HEK293 (cell line): ENCODE measurements at regions not wholly inside any gene's neighbourhood (a gene's known extent, or its start where the extent isn't known, plus 50 kb on each side); places are given as distances from the start of the nearest gene placed in this dataset.

ENCODE experiments used
- CTCF ChIA-PET: fragments of 350-600 bp; formaldehyde crosslinking; extraction: SDS; loops from one replicate; lab custom pipeline; 2021; ENCODE audit warnings: antibody characterized with exemption; lab: Yijun Ruan, JAX
- POLR2A ChIA-PET: fragments of 300-600 bp; formaldehyde crosslinking; extraction: SDS; loops from one replicate; lab custom pipeline; 2020; ENCODE audit warnings: antibody characterized with exemption, inconsistent platforms; lab: Yijun Ruan, JAX
- H3K27ac ChIP-seq: fragments of 200-500 bp; sonication (Bioruptor generic); 2 replicates; pipeline ENCODE4 v1.5.1; 2014; ENCODE audit warnings: low read depth, low read length, control low read depth, inconsistent platforms; ENCODE audit errors: extremely low read depth
- H3K36me3 ChIP-seq, 2 experiments: fragments of 200-500 bp in 1 of 2; sonication (Bioruptor generic) in 1 of 2; 1 replicate in 1 of 2; 2 replicates in 1 of 2; pipeline ENCODE4 v1.5.1; 2014 to 2017; ENCODE audit warnings: inconsistent platforms in 2 of 2, low read length in 2 of 2; ENCODE audit not compliant: control insufficient read depth in 2 of 2, insufficient read depth in 1 of 2
- H3K4me1 ChIP-seq: fragments of 200-500 bp; sonication (Bioruptor generic); 2 replicates; pipeline ENCODE4 v1.5.1; 2014; ENCODE audit warnings: mild to moderate bottlenecking, low read length, inconsistent platforms; ENCODE audit not compliant: control insufficient read depth, insufficient read depth
- H3K4me3 ChIP-seq: 2 replicates; pipeline ENCODE4 v1.5.1; 2011; ENCODE audit warnings: low read depth, mild to moderate bottlenecking, control low read depth, low read length, moderate library complexity
- H3K9me3 ChIP-seq: fragments of 200-500 bp; sonication (Bioruptor generic); 2 replicates; pipeline ENCODE4 v1.5.1; 2014; ENCODE audit warnings: low read depth, low read length, inconsistent platforms; ENCODE audit not compliant: control insufficient read depth, insufficient read depth
- FEZF1 ChIP-seq: fragments of 450-650 bp; formaldehyde crosslinking; IDR thresholded peaks from 2 replicates; pipeline ENCODE4 v1.5.1; 2016; ENCODE audit warnings: missing biosample characterization, missing genetic modification characterization
- KLF10 ChIP-seq: fragments of 450-650 bp; IDR thresholded peaks from 2 replicates; pipeline ENCODE4 v1.5.1; 2018; ENCODE audit warnings: missing biosample characterization, mild to moderate bottlenecking, missing genetic modification characterization
- SCRT1 ChIP-seq: fragments of 450-650 bp; formaldehyde crosslinking; IDR thresholded peaks from 2 replicates; pipeline ENCODE4 v1.5.1; 2016; ENCODE audit warnings: missing biosample characterization, missing genetic modification characterization, borderline replicate concordance
- TCF7L2 ChIP-seq: IDR thresholded peaks from 2 replicates; pipeline ENCODE4 v1.6.1; 2011; ENCODE audit warnings: low read depth, mild to moderate bottlenecking, inconsistent platforms, low read length, moderate library complexity, borderline replicate concordance
- ZBTB17 ChIP-seq: fragments of 450-650 bp; formaldehyde crosslinking; IDR thresholded peaks from 2 replicates; pipeline ENCODE4 v1.5.1; 2016; ENCODE audit warnings: missing biosample characterization, missing genetic modification characterization
- ZBTB7A ChIP-seq: fragments of 450-650 bp; formaldehyde crosslinking; IDR thresholded peaks from 2 replicates; pipeline ENCODE4 v1.5.1; 2016; ENCODE audit warnings: low read depth, missing biosample characterization, missing genetic modification characterization
- ZNF239 ChIP-seq: fragments of 450-650 bp; formaldehyde crosslinking; IDR thresholded peaks from 2 replicates; pipeline ENCODE4 v1.5.1; 2016; ENCODE audit warnings: missing biosample characterization, missing genetic modification characterization
- ZNF404 ChIP-seq: fragments of 450-650 bp; formaldehyde crosslinking; IDR thresholded peaks from 2 replicates; pipeline ENCODE4 v1.5.1; 2017; ENCODE audit warnings: missing biosample characterization, missing genetic modification characterization
- ZNF654 ChIP-seq: fragments of 450-650 bp; formaldehyde crosslinking; IDR thresholded peaks from 2 replicates; pipeline ENCODE4 v1.5.1; 2016; ENCODE audit warnings: low read depth, missing biosample characterization, missing genetic modification characterization
- ZNF664 ChIP-seq: fragments of 450-650 bp; formaldehyde crosslinking; IDR thresholded peaks from 2 replicates; pipeline ENCODE4 v1.5.1; 2016; ENCODE audit warnings: missing biosample characterization, missing genetic modification characterization
- ZNF677 ChIP-seq: fragments of 450-650 bp; IDR thresholded peaks from 2 replicates; pipeline ENCODE4 v1.5.0; 2018; ENCODE audit warnings: missing biosample characterization, mild to moderate bottlenecking, missing genetic modification characterization, moderate library complexity
- ZNF76 ChIP-seq: fragments of 450-650 bp; formaldehyde crosslinking; IDR thresholded peaks from 2 replicates; pipeline ENCODE4; 2016; ENCODE audit warnings: low read depth, missing biosample characterization, missing genetic modification characterization, borderline replicate concordance
- ZNF792 ChIP-seq: fragments of 450-650 bp; formaldehyde crosslinking; IDR thresholded peaks from 2 replicates; pipeline ENCODE4 v1.5.1; 2016; ENCODE audit warnings: missing biosample characterization, missing genetic modification characterization
- TF ChIP-seq, protein P1 (sequence below): fragments of 450-650 bp; formaldehyde crosslinking; IDR thresholded peaks from 2 replicates; pipeline ENCODE4 v1.5.1; 2016; ENCODE audit warnings: missing biosample characterization, missing genetic modification characterization
- TF ChIP-seq, protein P2 (sequence below): fragments of 450-650 bp; formaldehyde crosslinking; IDR thresholded peaks from 2 replicates; pipeline ENCODE4 v1.5.1; 2016; ENCODE audit warnings: missing biosample characterization, missing genetic modification characterization
- TF ChIP-seq, protein P3 (sequence below): fragments of 450-650 bp; formaldehyde crosslinking; IDR thresholded peaks from 2 replicates; pipeline ENCODE4 v1.5.1; 2016; ENCODE audit warnings: missing biosample characterization, missing genetic modification characterization
- TF ChIP-seq, protein P4 (sequence below): fragments of 450-650 bp; formaldehyde crosslinking; IDR thresholded peaks from 2 replicates; pipeline ENCODE4 v1.5.1; 2016; ENCODE audit warnings: missing biosample characterization, missing genetic modification characterization
- TF ChIP-seq, protein P5 (sequence below): fragments of 450-650 bp; formaldehyde crosslinking; IDR thresholded peaks from 2 replicates; pipeline ENCODE4 v1.5.1; 2016; ENCODE audit warnings: missing biosample characterization, missing genetic modification characterization
- TF ChIP-seq, protein P6 (sequence below): fragments of 450-650 bp; formaldehyde crosslinking; IDR thresholded peaks from 2 replicates; pipeline ENCODE4 v1.5.1; 2016; ENCODE audit warnings: missing biosample characterization, missing genetic modification characterization
- TF ChIP-seq, protein P7 (sequence below): fragments of 450-650 bp; formaldehyde crosslinking; IDR thresholded peaks from 2 replicates; pipeline ENCODE4 v1.5.1; 2017; ENCODE audit warnings: missing biosample characterization, missing genetic modification characterization

DNA sequence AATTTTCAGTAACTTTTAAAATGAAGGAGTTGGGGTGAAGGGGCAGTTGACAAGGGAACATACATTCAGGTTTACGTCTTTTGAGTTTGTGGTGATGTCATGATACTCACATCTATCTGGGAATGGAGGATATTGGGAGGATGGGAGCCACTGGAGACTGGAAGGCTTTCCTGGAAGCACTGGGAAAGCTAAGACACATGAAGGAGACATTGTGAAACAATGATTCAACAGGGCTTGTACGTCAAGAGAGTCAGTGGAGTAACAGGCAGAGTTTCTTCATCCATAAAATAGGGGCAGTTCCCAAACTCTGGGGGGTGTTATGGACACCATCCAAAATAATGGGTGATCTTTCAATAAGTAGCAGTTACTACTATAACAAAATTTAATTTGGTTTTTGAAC lies 572.8 kb downstream of the CCDC171 start:
- TF ChIP-seq, protein P1, sequence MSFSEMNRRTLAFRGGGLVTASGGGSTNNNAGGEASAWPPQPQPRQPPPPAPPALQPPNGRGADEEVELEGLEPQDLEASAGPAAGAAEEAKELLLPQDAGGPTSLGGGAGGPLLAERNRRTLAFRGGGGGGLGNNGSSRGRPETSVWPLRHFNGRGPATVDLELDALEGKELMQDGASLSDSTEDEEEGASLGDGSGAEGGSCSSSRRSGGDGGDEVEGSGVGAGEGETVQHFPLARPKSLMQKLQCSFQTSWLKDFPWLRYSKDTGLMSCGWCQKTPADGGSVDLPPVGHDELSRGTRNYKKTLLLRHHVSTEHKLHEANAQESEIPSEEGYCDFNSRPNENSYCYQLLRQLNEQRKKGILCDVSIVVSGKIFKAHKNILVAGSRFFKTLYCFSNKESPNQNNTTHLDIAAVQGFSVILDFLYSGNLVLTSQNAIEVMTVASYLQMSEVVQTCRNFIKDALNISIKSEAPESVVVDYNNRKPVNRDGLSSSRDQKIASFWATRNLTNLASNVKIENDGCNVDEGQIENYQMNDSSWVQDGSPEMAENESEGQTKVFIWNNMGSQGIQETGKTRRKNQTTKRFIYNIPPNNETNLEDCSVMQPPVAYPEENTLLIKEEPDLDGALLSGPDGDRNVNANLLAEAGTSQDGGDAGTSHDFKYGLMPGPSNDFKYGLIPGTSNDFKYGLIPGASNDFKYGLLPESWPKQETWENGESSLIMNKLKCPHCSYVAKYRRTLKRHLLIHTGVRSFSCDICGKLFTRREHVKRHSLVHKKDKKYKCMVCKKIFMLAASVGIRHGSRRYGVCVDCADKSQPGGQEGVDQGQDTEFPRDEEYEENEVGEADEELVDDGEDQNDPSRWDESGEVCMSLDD (tag by site-specific recombination): no peak
- TF ChIP-seq, protein P2, sequence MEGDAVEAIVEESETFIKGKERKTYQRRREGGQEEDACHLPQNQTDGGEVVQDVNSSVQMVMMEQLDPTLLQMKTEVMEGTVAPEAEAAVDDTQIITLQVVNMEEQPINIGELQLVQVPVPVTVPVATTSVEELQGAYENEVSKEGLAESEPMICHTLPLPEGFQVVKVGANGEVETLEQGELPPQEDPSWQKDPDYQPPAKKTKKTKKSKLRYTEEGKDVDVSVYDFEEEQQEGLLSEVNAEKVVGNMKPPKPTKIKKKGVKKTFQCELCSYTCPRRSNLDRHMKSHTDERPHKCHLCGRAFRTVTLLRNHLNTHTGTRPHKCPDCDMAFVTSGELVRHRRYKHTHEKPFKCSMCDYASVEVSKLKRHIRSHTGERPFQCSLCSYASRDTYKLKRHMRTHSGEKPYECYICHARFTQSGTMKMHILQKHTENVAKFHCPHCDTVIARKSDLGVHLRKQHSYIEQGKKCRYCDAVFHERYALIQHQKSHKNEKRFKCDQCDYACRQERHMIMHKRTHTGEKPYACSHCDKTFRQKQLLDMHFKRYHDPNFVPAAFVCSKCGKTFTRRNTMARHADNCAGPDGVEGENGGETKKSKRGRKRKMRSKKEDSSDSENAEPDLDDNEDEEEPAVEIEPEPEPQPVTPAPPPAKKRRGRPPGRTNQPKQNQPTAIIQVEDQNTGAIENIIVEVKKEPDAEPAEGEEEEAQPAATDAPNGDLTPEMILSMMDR: no peak
- TF ChIP-seq ZNF677 (tag by site-specific recombination): no peak
- no peak for TF ChIP-seq ZNF654 (tag by site-specific recombination)
- TF ChIP-seq ZNF664 (tag by site-specific recombination): no peak
- TF ChIP-seq, protein P3, sequence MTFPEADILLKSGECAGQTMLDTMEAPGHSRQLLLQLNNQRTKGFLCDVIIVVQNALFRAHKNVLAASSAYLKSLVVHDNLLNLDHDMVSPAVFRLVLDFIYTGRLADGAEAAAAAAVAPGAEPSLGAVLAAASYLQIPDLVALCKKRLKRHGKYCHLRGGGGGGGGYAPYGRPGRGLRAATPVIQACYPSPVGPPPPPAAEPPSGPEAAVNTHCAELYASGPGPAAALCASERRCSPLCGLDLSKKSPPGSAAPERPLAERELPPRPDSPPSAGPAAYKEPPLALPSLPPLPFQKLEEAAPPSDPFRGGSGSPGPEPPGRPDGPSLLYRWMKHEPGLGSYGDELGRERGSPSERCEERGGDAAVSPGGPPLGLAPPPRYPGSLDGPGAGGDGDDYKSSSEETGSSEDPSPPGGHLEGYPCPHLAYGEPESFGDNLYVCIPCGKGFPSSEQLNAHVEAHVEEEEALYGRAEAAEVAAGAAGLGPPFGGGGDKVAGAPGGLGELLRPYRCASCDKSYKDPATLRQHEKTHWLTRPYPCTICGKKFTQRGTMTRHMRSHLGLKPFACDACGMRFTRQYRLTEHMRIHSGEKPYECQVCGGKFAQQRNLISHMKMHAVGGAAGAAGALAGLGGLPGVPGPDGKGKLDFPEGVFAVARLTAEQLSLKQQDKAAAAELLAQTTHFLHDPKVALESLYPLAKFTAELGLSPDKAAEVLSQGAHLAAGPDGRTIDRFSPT (tag by site-specific recombination): no peak
- TF ChIP-seq ZBTB17 (tag by site-specific recombination): no peak
- no peak for TF ChIP-seq KLF10 (tag by site-specific recombination)
- TF ChIP-seq, all 188 proteins: peak for 0
- Histone ChIP-seq H3K9me3 (no peaks in the 10 kb centered on the region), H3K4me3 (no peak overlapping the region), H3K36me3 (no peaks in the 10 kb centered on the region), H3K27ac (no peak overlapping the region), H3K4me1 (no peaks in the 10 kb centered on the region)
- CTCF ChIA-PET: interaction anchor here (2.0 kb wide), 1 partner anchor 8 kb away, joined by 12 read pairs; no protein-coding TSS in a partner anchor
- POLR2A ChIA-PET: no interaction called here

DNA sequence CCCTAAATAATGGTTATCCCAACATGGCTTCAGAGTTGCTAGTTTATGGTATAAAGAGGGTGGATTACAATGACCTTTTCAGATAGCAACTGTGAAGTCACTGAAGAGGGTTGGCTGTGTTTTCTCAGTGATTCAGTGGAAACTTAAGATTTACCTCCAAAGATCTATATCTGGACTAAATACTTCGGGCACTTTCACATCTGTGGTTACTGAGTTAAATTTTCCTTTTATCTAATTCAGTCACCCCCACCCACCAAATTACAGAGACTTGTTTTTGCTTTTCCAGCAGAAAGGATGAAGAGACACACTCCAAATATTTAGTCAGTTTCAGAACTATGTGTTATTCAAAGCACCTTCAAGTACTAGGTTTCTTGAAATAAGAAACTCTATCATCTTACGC lies 573.2 kb downstream of the CCDC171 start:
- CTCF ChIA-PET: interaction anchor here (2.0 kb wide), 1 partner anchor 7 kb away, joined by 12 read pairs; no protein-coding TSS in a partner anchor
- POLR2A ChIA-PET: no interaction called here
- TF ChIP-seq FEZF1 (tag by site-specific recombination): no peak
- TF ChIP-seq SCRT1: no peak
- TF ChIP-seq, protein P4, sequence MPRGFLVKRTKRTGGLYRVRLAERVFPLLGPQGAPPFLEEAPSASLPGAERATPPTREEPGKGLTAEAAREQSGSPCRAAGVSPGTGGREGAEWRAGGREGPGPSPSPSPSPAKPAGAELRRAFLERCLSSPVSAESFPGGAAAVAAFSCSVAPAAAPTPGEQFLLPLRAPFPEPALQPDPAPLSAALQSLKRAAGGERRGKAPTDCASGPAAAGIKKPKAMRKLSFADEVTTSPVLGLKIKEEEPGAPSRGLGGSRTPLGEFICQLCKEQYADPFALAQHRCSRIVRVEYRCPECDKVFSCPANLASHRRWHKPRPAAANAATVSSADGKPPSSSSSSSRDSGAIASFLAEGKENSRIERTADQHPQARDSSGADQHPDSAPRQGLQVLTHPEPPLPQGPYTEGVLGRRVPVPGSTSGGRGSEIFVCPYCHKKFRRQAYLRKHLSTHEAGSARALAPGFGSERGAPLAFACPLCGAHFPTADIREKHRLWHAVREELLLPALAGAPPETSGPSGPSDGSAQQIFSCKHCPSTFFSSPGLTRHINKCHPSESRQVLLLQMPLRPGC (tag by site-specific recombination): no peak
- no peak for TF ChIP-seq KLF10 (tag by site-specific recombination)
- no peak for TF ChIP-seq ZNF239
- no peak for TF ChIP-seq ZBTB7A (tag by site-specific recombination)
- TF ChIP-seq, protein P5, sequence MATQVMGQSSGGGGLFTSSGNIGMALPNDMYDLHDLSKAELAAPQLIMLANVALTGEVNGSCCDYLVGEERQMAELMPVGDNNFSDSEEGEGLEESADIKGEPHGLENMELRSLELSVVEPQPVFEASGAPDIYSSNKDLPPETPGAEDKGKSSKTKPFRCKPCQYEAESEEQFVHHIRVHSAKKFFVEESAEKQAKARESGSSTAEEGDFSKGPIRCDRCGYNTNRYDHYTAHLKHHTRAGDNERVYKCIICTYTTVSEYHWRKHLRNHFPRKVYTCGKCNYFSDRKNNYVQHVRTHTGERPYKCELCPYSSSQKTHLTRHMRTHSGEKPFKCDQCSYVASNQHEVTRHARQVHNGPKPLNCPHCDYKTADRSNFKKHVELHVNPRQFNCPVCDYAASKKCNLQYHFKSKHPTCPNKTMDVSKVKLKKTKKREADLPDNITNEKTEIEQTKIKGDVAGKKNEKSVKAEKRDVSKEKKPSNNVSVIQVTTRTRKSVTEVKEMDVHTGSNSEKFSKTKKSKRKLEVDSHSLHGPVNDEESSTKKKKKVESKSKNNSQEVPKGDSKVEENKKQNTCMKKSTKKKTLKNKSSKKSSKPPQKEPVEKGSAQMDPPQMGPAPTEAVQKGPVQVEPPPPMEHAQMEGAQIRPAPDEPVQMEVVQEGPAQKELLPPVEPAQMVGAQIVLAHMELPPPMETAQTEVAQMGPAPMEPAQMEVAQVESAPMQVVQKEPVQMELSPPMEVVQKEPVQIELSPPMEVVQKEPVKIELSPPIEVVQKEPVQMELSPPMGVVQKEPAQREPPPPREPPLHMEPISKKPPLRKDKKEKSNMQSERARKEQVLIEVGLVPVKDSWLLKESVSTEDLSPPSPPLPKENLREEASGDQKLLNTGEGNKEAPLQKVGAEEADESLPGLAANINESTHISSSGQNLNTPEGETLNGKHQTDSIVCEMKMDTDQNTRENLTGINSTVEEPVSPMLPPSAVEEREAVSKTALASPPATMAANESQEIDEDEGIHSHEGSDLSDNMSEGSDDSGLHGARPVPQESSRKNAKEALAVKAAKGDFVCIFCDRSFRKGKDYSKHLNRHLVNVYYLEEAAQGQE (tag by site-specific recombination): no peak
- TF ChIP-seq, protein P6, sequence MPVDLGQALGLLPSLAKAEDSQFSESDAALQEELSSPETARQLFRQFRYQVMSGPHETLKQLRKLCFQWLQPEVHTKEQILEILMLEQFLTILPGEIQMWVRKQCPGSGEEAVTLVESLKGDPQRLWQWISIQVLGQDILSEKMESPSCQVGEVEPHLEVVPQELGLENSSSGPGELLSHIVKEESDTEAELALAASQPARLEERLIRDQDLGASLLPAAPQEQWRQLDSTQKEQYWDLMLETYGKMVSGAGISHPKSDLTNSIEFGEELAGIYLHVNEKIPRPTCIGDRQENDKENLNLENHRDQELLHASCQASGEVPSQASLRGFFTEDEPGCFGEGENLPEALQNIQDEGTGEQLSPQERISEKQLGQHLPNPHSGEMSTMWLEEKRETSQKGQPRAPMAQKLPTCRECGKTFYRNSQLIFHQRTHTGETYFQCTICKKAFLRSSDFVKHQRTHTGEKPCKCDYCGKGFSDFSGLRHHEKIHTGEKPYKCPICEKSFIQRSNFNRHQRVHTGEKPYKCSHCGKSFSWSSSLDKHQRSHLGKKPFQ (tag by site-specific recombination): no peak
- TF ChIP-seq ZNF76: no peak
- TF ChIP-seq, protein P7, sequence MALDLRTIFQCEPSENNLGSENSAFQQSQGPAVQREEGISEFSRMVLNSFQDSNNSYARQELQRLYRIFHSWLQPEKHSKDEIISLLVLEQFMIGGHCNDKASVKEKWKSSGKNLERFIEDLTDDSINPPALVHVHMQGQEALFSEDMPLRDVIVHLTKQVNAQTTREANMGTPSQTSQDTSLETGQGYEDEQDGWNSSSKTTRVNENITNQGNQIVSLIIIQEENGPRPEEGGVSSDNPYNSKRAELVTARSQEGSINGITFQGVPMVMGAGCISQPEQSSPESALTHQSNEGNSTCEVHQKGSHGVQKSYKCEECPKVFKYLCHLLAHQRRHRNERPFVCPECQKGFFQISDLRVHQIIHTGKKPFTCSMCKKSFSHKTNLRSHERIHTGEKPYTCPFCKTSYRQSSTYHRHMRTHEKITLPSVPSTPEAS (tag by site-specific recombination): no peak
- no peak for TF ChIP-seq ZNF792 (tag by site-specific recombination)
- no peak for TF ChIP-seq ZNF404 (tag by site-specific recombination)
- TF ChIP-seq TCF7L2: no peak

More for the DNA sequence above, 573.2 kb downstream of the CCDC171 start:
- H3K36me3 ChIP-seq: no peaks in the 10 kb centered on the region
- H3K4me1 ChIP-seq: no peaks in the 10 kb centered on the region
- no peaks in the 10 kb centered on the region for H3K9me3 ChIP-seq
- H3K27ac ChIP-seq: no peak overlapping the region
- no peak overlapping the region for H3K4me3 ChIP-seq
